Psoas muscle (tissue), 7 donors: ENCODE measurements at regions not wholly inside any gene's neighbourhood (a gene's known extent, or its start where the extent isn't known, plus 50 kb on each side); places are given as distances from the start of the nearest gene placed in this dataset.

ENCODE experiments used
- ATAC-seq, 4 donors: fragments of 200-7000 bp; cut with Tn5 transposase; one replicate each; pipeline ENCODE4 v1.9.1; 2020; ENCODE audit warnings: moderate library complexity in 3 of 4, mild to moderate bottlenecking in 2 of 4
- DNase-seq, 2 donors: peaks; one replicate each; pipeline ENCODE4 v3.0.0-alpha.2; 2020
- H3K27ac ChIP-seq: fragments of 200-600 bp; one replicate; pipeline ENCODE4 v1.8.0; 2022
- H3K27me3 ChIP-seq, 3 donors: fragments of 200-600 bp in 1 of 3; one replicate each; pipeline versions ENCODE4 v1.6.1 to v1.8.0; 2013 to 2022; ENCODE audit warnings: low read length in 2 of 3, mild to moderate bottlenecking in 2 of 3, moderate library complexity in 1 of 3; ENCODE audit not compliant: insufficient read depth in 3 of 3
- H3K36me3 ChIP-seq, 2 donors: fragments of 200-600 bp in 1 of 2; one replicate each; pipeline versions ENCODE4 v1.6.1 to v1.8.0; 2013 to 2022; ENCODE audit warnings: low read depth in 1 of 2, mild to moderate bottlenecking in 1 of 2, moderate library complexity in 1 of 2; ENCODE audit not compliant: insufficient read depth in 1 of 2
- H3K4me1 ChIP-seq: fragments of 200-600 bp; one replicate; pipeline ENCODE4 v1.8.0; 2022
- H3K4me3 ChIP-seq: fragments of 200-600 bp; one replicate; pipeline ENCODE4 v1.8.0; 2022; ENCODE audit warnings: mild to moderate bottlenecking
- H3K9me3 ChIP-seq: fragments of 200-600 bp; one replicate; pipeline ENCODE4 v1.8.0; 2022
- WGBS, 3 donors: extraction: QIAGEN DNeasy Blood & Tissue Kit; methylation state at CpG; one replicate each; pipeline versions ENCODE4 v1.1.6 to v1.1.7; 2013; 5-methylcytosine and 5-hydroxymethylcytosine counted together
- intact Hi-C, 2 donors: fragments of 100-400 bp; cut with DNase I; formaldehyde crosslinking; loops; one replicate each; pipeline versions ENCODE4 v1.11.0 to v1.14.2; 2022
- TF ChIP-seq, protein P1 (sequence below): fragments of 200-600 bp; IDR thresholded peaks from one replicate; pipeline ENCODE4 v1.8.0; 2022; ENCODE audit warnings: antibody characterized with exemption
- donor health status: healthy with polysubstance abuse.
- donor health status: DM: no; HTN: no; CAD: no; lungs with moderate emphysema.
- donor health status: Bipolar disorder and iron deficiency.
- donor health status: healthy.
- donor health status: DM: yes; HTN: yes; CAD: no.
- donor health status: DM: no; HTN: no; CAD: no.
- donor health status: DM: yes; HTN: yes; CAD: no.

DNA sequence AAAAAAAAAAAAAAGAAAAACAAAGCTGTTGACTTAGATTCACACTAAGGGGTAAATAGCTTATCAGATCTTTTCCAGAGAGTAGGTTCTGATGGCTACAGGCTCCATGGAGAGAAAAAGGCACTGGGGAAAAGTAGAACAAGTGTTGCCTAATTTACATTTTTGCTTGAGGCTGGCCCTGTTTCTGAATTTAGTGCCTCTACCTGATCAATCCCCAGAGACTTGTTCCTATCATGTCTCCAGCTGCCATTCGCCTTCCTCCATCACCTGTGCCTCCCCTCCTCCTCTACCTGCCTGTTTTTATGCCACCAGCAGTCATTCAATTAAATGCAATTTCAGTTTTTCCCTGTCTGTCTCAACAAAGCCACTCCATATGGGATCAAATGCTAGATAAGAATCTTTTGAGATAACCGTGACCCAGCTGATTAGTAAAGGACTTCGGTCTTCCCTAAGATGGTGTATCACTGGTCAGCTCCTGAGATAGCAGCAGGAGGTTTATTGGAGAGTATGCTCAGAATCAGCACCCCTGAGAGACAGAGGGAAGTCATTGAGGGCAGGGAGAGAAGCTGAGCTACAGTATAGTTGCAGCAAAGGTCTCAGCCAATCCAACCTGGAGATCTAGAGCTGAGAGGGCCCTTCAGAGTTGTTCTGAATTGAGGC is 88.1 kb upstream of the GADL1 start:
- Histone ChIP-seq H3K4me1 (no peaks in the 10 kb centered on the region), H3K27ac (no peak overlapping the region), H3K4me3 (no peak overlapping the region), H3K27me3 (no peaks in the 10 kb centered on the region), H3K36me3 (no peaks in the 10 kb centered on the region), H3K9me3 (no peaks in the 10 kb centered on the region)
- no peak for DNase-seq
- ATAC-seq: no peak
- intact Hi-C loops: no loop called here
- TF ChIP-seq, protein P1, sequence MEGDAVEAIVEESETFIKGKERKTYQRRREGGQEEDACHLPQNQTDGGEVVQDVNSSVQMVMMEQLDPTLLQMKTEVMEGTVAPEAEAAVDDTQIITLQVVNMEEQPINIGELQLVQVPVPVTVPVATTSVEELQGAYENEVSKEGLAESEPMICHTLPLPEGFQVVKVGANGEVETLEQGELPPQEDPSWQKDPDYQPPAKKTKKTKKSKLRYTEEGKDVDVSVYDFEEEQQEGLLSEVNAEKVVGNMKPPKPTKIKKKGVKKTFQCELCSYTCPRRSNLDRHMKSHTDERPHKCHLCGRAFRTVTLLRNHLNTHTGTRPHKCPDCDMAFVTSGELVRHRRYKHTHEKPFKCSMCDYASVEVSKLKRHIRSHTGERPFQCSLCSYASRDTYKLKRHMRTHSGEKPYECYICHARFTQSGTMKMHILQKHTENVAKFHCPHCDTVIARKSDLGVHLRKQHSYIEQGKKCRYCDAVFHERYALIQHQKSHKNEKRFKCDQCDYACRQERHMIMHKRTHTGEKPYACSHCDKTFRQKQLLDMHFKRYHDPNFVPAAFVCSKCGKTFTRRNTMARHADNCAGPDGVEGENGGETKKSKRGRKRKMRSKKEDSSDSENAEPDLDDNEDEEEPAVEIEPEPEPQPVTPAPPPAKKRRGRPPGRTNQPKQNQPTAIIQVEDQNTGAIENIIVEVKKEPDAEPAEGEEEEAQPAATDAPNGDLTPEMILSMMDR: no peak
- WGBS, 3 donors: 88 to 96% (median 90%) methylated on average over 3 of the region's 3 CpGs

DNA sequence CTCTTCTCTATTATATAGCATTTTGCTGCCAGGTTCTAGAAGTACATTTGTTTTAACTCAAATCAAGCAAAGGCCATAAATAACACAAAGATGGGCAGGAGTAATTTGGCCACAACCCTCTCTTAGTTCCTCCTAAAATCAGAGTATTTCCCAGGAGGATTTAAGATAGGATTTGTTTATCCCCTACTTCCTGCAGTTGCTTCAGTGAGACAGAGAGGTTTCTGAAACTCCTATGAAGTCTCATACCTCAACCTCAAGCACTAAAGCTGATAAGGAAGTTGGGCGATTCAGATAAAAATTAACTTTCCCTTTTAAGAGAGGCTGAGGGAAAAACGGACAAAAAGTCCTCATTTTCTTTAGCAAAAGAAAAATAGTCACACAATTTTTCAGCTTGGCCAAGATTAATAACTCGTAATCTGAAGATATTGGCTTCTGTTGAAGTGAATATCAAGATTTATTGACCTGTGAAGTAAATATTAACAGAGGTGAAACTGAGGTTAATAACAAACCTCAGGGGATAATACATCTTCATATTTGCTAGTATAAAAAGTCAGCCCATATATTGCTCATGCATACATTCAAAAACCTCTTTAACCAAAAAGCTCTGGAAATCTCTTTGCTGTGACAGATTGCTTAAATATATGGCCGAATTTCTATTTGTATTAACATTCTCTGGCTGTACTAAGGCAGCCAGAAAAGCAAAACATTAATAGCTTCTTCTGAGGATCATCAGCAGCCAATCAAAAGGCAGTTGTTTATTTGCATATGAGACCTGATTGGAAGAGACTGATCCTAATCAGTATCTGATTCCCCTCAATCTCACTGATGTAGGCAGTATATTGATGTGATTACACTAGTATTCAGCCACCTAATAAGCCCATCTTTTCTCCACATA is 90.6 kb upstream of the GADL1 start:
- Histone ChIP-seq H3K36me3 (no peaks in the 10 kb centered on the region), H3K9me3 (no peaks in the 10 kb centered on the region), H3K4me1 (no peaks in the 10 kb centered on the region), H3K4me3 (no peak overlapping the region), H3K27ac (no peak overlapping the region), H3K27me3 (no peaks in the 10 kb centered on the region)
- ATAC-seq (no peak), DNase-seq (no peak)
- intact Hi-C loops: no loop called here
- TF ChIP-seq, protein P1: no peak
- 56 to 69% (median 57%) methylated on average over 4 of the region's 4 CpGs for WGBS, 3 donors

DNA sequence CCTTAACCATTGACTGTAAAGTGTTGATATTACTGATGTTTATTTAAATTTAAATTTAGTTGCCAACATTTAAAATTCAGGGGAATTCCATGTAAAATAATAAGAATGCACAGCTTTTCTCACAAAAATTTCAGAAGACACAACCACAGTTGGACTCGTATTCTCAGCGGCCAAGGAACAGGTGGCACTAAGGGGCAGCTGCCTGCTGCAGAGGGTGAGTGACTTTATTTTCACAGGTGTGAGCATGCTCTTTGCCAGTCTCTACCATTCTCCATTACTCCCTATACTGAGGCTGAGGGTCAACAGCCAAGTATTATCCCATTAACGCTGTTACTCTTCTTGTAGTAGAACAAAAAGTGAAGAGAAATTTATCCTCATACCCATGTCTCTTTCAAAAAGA is 92.1 kb upstream of the GADL1 start:
- DNase-seq: no peak
- Histone ChIP-seq H3K36me3 (no peaks in the 10 kb centered on the region), H3K9me3 (no peaks in the 10 kb centered on the region), H3K4me3 (no peak overlapping the region), H3K4me1 (no peaks in the 10 kb centered on the region), H3K27me3 (no peaks in the 10 kb centered on the region), H3K27ac (no peak overlapping the region)
- ATAC-seq: no peak
- intact Hi-C loops: no loop called here
- 41 to 55% (median 45%) methylated on average over 3 of the region's 3 CpGs for WGBS, 3 donors
- TF ChIP-seq, protein P1: no peak

DNA sequence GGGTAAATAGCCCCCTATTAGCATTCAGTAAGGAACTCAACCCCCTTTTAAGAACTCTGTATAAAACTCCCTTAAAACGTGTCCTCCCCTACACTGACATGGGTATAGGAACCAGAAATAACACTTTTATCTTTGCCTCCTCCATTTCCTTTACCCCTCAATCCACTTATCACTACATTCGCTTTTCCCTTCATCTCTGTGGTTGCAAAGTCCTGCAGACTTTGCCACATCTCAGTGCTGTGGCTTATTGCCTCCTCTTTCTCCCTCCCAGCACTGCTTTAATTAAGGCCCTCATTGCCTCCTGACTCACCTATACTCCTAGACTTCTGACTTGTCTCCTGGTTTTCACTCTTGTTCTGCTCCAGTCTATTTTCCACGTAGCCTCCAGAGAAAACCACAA is 94.3 kb upstream of the GADL1 start:
- DNase-seq (no peak), ATAC-seq (no peak)
- Histone ChIP-seq H3K27me3 (no peaks in the 10 kb centered on the region), H3K36me3 (no peaks in the 10 kb centered on the region), H3K27ac (no peak overlapping the region), H3K4me1 (no peaks in the 10 kb centered on the region), H3K9me3 (no peaks in the 10 kb centered on the region), H3K4me3 (no peak overlapping the region)
- WGBS, 3 donors: 70 to 74% (median 73%) methylated on average over 3 of the region's 3 CpGs
- TF ChIP-seq, protein P1: no peak
- intact Hi-C loops: no loop called here
